Thyroid gland (tissue), 4 donors: ENCODE measurements at regions not wholly inside any gene's neighbourhood (a gene's known extent, or its start where the extent isn't known, plus 50 kb on each side); places are given as distances from the start of the nearest gene placed in this dataset.

Experiments used
- DNase-seq, 2 donors: peaks; one replicate each; pipeline ENCODE4 v3.0.0-alpha.2; 2019
- H3K27ac ChIP-seq, 3 donors: fragments of 200-600 bp; sonication (generic); 1 replicate in 2 of 3; 2 replicates in 1 of 3; pipeline ENCODE4 v1.5.1; 2016 to 2019; ENCODE audit warnings: mild to moderate bottlenecking in 1 of 3, moderate library complexity in 1 of 3
- H3K27me3 ChIP-seq: fragments of 200-600 bp; sonication (generic); one replicate; pipeline ENCODE4 v1.5.1; 2019
- H3K36me3 ChIP-seq, 2 donors: fragments of 200-600 bp; sonication (generic); one replicate each; pipeline ENCODE4 v1.5.1; 2016 to 2019
- H3K4me1 ChIP-seq, 2 donors: fragments of 200-600 bp; sonication (generic); one replicate each; pipeline ENCODE4 v1.5.1; 2017 to 2019
- H3K4me3 ChIP-seq, 3 donors: fragments of 200-600 bp; sonication (generic); replicated peaks in 1 of 3; 1 replicate in 2 of 3; 2 replicates in 1 of 3; pipeline ENCODE4 v1.5.1; 2016; ENCODE audit warnings: mild to moderate bottlenecking in 1 of 3
- H3K9me3 ChIP-seq: fragments of 200-600 bp; sonication (generic); one replicate; pipeline ENCODE4 v1.5.1; 2017
- CTCF ChIP-seq, 6 experiments: fragments of 200-600 bp in 3 of 6; fragments of 450-650 bp in 3 of 6; sonication (generic) in 3 of 6; IDR thresholded peaks; one replicate each; pipeline ENCODE4 v1.5.1; 2016 to 2019; ENCODE audit warnings: antibody characterized with exemption in 6 of 6, mild to moderate bottlenecking in 2 of 6, inconsistent platforms in 1 of 6, moderate library complexity in 1 of 6
- POLR2A ChIP-seq, 2 donors: fragments of 450-650 bp; IDR thresholded peaks; one replicate each; pipeline ENCODE4 v1.6.1; 2017; ENCODE audit warnings: antibody characterized with exemption in 2 of 2, mild to moderate bottlenecking in 2 of 2, moderate library complexity in 1 of 2
- WGBS, 2 donors: methylation state at CpG; one replicate each; pipeline ENCODE4 v1.1.5; 2017; 5-methylcytosine and 5-hydroxymethylcytosine counted together
- intact Hi-C: fragments of 100-400 bp; cut with DNase I; formaldehyde crosslinking; loops from one replicate; pipeline ENCODE4 v1.15.1; 2023

DNA sequence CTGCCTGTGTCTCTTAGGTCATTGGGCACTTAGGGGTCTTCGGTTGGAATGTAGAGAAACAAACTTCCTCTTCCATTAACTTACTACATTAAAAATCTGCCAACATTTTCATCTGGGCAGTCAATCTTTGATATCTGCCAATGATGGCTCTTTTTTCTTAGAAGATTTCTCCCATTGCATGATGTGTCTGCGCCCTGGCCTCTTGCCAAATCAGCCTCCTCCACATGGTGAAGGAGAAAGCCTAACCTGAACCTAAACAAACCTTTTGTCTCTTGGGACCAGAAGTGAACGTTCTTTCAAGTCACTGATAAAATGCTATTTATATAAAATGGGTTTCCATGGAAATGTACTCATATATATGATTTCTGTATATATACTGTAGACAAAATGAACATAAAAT, 998.9 kb upstream of the GJE1 start:
- 56 to 62% methylated on average over 3 of the region's 3 CpGs for WGBS, 2 donors

DNA sequence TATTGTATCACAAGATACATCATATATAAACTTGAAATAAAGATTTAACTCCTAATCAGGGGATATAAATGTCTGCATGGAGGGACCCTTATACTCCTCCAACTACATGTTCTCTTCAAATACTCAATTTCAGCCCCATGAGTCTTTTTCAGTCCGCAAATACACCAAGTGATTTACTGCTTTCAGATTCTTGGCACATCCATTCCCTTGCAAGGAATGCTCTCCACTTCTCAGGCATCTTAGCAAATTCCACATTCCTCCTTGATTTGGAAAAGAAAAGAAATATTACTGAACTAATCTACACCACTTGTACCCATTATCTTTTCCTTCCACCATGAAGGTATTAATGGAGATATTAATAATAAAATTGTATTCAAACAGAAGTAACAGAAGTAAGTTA, 999.4 kb upstream of the GJE1 start:
- no peaks in the 10 kb centered on the region for H3K9me3 ChIP-seq
- no peaks in the 10 kb centered on the region for H3K36me3 ChIP-seq
- no peak for DNase-seq
- no peaks in the 10 kb centered on the region for H3K27me3 ChIP-seq
- no peak overlapping the region for H3K27ac ChIP-seq
- no peaks in the 10 kb centered on the region for H3K4me1 ChIP-seq
- 78 to 83% methylated on average over 1 of the region's 1 CpG for WGBS, 2 donors
- TF ChIP-seq POLR2A (IDR thresholded peaks at IDR 0.05) = no peak
- no peak for TF ChIP-seq CTCF (IDR thresholded peaks at IDR 0.05)
- intact Hi-C loops = no loop called here
- no peak overlapping the region for H3K4me3 ChIP-seq

More for the DNA sequence above, 998.9 kb upstream of the GJE1 start:
- DNase-seq = no peak
- Histone ChIP-seq H3K4me1 (no peaks in the 10 kb centered on the region), H3K9me3 (no peaks in the 10 kb centered on the region), H3K4me3 (no peak overlapping the region), H3K36me3 (no peaks in the 10 kb centered on the region), H3K27ac (no peak overlapping the region), H3K27me3 (no peaks in the 10 kb centered on the region)
- intact Hi-C loops = no loop called here
- TF ChIP-seq POLR2A (IDR thresholded peaks at IDR 0.05) = no peak
- no peak for TF ChIP-seq CTCF (IDR thresholded peaks at IDR 0.05)

GRCh38 chr6:141131616-141132015, 1001.1 kb upstream of the GJE1 start:
- H3K4me1 ChIP-seq = no peaks in the 10 kb centered on the region
- WGBS, 2 donors = 68 to 77% methylated on average over 3 of the region's 3 CpGs
- no peaks in the 10 kb centered on the region for H3K9me3 ChIP-seq
- no peaks in the 10 kb centered on the region for H3K27me3 ChIP-seq
- TF ChIP-seq POLR2A (IDR thresholded peaks at IDR 0.05) (no peak), CTCF (IDR thresholded peaks at IDR 0.05) (no peak)
- no peak overlapping the region for H3K4me3 ChIP-seq
- no peaks in the 10 kb centered on the region for H3K36me3 ChIP-seq
- no peak overlapping the region for H3K27ac ChIP-seq
- DNase-seq = no peak
- intact Hi-C loops = no loop called here

DNA sequence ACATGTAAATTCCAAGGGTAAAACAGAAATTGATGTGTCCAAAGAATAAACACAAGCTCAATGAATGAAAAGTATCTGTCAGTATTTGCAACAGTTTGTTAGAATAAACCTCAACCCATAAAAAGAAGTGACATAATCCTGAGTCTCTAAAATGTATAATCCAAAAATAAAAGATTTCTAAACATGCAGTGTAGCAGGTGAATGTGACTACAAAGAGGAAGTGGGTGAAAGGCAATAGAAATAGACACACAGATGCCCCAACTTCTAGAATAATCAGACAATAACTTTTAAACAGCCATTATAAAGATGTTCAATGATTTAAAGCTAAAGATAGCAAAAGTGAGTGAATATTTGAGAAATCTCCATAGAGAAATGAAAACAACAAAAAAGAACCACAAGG, 1009.2 kb upstream of the GJE1 start:
- TF ChIP-seq POLR2A (IDR thresholded peaks at IDR 0.05) (no peak), CTCF (IDR thresholded peaks at IDR 0.05) (no peak)
- no peaks in the 10 kb centered on the region for H3K4me1 ChIP-seq
- H3K4me3 ChIP-seq = no peak overlapping the region
- no peak overlapping the region for H3K27ac ChIP-seq
- no peak for DNase-seq
- H3K9me3 ChIP-seq = no peaks in the 10 kb centered on the region
- intact Hi-C loops = no loop called here
- H3K36me3 ChIP-seq = no peaks in the 10 kb centered on the region
- H3K27me3 ChIP-seq = no peaks in the 10 kb centered on the region

DNA sequence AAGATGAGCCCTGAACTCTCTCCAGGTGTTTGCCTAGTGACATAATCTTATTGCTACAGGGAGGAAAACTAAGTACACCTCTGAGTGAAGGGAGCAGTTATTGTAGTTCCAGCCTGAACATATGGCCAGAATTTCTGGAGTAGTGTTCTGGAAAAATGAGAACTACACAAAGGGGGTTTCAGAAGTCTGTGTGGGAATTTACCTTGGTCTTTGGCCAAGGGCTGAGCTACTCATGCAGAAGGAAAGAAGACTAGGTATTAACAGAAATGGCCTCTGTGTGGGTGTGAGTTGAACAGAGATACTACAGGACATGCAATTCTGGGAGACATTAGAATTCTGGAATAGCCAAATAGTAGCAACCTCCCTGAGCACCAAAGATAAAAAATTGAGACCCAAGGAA, 1009.7 kb upstream of the GJE1 start:
- no peaks in the 10 kb centered on the region for H3K4me1 ChIP-seq
- TF ChIP-seq POLR2A (IDR thresholded peaks at IDR 0.05) (no peak), CTCF (IDR thresholded peaks at IDR 0.05) (no peak)
- H3K9me3 ChIP-seq = no peaks in the 10 kb centered on the region
- no peak overlapping the region for H3K4me3 ChIP-seq
- no peak overlapping the region for H3K27ac ChIP-seq
- H3K36me3 ChIP-seq = no peaks in the 10 kb centered on the region
- H3K27me3 ChIP-seq = no peaks in the 10 kb centered on the region
- no peak for DNase-seq
- intact Hi-C loops = no loop called here
